IPS-11a (cell line): ENCODE measurements at regions not wholly inside any gene's neighbourhood (a gene's known extent, or its start where the extent isn't known, plus 50 kb on each side); places are given as distances from the start of the nearest gene placed in this dataset.

Experiments used
- H3K4me3 ChIP-seq: one replicate; pipeline ENCODE4 v1.5.1; 2013; ENCODE audit warnings: low read depth, low read length, control low read depth

DNA sequence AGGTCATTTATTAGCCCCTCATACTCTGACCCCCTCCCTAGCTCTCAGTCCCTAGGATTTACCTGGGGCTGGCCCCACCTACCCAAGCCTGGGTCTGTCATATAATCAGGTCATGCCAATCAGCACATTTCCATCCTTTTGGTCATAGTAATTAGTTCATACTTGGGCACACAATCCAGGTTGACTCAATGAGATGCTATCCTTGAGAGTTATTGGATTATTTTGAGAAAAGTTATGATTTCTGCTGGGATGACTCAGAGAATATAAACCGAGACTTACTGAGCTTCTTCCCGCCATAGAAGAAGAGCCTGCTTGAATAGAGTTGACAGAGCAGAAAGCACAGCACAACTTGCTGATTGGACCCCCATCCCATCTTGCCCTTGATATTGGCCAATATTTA lies 331.5 kb downstream of the CBLN1 start:
- no peak overlapping the region for H3K4me3 ChIP-seq

DNA sequence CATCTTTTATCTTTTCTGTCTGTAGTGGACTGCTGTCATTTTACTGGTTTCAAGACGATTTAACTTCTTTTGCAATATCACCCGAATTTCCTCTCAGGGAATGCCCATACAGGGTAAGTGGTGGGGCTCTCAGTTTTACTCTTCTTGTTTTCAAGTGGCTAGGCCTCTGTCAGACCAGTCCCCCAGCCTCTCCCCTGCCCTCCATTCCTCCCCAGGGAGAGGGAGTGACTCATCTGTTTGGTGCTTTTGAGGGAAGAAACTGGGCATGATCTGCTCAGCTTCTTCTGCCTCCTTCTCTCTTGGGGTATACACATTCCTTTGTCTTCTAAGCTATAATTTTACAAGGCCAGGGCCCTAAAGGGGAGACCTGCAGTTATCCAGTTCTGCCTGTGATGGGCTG lies 332.0 kb downstream of the CBLN1 start:
- no peak overlapping the region for H3K4me3 ChIP-seq

DNA sequence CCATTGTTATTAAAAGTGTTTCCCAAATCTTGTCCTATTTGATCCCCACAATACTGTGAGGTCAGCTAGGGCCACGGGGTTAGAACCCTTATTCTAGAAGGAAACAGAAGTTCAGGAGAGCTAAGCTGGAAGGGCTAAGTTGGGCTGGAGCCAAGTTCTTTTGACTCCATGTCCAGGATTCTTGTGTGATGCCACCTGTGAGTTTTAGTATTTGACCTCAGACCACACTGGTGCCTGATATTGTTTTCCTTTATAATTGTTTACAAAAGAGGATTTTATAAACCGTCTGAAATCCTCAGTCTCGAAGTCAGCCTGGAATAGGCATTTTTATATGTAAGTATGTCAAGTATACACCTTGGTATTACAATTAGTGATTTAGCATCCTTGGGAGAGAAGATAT lies 332.7 kb downstream of the CBLN1 start:
- no peak overlapping the region for H3K4me3 ChIP-seq

DNA sequence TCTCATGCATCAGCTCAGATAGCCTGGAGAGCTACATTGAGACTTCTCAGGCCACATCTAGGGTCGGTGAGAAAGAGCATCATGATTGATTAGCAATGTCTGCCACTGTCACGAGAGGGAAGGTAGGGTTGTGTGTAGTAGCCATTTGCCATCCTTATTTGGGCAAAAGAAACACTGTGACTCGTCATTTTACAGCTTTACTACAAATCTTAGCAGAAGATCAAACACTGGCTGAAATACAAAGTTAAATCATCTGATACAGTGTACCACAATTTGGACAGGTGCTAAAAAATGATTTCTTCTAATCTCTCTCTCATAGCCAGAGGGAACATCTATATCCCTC lies 334.3 kb downstream of the CBLN1 start:
- H3K4me3 ChIP-seq: no peak overlapping the region

DNA sequence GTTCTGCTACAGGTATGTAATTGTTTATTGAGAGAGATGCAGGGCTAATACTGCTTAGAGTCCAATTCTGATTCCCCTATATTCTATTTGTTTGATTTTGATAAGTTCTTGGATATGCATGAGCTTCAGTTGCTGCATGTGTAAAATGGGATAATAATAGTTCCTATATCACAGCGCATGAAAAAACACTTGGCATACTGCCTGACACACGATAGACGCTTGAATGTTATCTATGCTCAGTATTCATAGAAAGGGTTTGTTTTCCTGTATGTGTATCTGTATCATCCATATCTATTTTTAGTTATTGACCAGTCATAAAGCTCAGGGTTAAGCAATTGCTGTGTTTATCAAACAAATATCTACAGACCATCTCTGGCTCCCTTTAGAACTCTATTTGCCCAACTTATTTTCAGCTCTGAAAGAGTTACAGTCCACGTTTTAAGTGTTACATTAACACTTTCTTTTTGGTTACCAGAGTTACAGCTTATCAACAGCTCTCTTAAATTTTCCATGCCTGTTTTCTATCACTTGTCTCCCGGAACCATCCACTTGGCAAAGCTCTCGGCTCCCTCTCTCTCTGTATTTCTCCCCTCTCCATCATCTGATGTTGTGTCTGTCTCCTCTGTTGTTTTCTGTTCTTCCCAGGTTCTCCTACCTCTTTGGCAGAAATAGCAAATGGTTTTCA lies 334.8 kb downstream of the CBLN1 start:
- H3K4me3 ChIP-seq: no peak overlapping the region

DNA sequence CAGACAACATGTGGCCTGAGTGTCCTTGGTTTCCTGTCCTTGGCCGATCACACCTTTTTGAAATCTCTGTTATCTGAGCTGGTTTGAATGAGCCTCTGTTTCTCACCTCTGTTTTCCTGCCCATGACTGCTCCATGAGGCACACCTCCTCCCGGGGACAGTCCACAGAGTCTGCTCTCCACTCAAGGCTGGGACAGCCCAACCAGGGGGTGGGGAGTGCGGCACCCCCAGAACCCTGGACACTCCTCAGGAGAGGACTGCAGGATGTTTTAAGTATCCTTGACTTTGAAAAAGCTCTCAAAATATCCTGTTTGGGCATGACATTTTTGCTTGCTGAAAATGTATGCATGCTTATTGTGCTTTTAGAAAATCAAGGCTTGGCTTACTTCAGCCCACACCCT lies 333.0 kb upstream of the N4BP1 start:
- no peak overlapping the region for H3K4me3 ChIP-seq

DNA sequence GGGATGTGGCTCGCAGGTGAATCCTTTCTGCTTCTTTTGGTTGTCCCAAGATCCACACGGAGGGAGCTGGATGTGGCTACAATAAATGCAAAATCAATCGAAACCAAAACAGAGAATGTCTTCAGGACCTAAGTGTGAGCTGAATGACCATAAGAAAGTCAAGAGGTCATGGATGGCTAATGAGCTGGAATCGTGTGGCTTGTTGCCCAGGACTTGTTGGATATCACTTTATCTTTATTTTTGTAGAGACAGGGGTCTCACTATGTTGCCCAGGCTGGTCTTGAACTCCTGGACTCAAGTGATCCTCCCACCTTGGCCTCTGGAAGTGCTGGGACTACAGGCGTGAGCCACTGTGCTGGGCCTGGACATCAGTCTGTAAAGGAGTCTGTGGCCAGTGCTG lies 326.8 kb upstream of the N4BP1 start:
- H3K4me3 ChIP-seq: no peak overlapping the region

DNA sequence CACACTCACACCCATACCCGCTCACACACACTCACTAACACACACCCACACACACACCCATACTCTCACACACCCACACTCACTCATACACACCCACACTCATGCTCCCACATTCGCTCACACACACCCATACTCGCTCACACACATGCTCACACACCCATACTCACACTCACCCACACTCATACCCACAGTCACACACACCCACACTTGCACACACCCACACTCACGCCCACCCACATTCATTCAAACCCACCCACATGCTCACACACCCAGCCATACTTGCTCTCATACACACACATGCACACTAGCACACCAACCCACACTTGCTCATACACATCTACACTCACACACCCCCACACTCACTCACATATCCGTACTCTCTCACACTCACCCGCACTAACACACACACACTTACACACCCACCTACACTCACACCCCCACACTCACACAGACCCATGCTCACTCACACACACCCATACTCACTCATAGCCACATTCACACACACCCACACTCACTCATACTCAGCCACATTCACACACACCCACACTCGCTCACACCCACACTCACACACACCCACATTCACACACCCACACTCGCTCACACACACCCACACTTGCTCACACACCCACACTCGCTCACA lies 322.4 kb upstream of the N4BP1 start:
- no peak overlapping the region for H3K4me3 ChIP-seq

DNA sequence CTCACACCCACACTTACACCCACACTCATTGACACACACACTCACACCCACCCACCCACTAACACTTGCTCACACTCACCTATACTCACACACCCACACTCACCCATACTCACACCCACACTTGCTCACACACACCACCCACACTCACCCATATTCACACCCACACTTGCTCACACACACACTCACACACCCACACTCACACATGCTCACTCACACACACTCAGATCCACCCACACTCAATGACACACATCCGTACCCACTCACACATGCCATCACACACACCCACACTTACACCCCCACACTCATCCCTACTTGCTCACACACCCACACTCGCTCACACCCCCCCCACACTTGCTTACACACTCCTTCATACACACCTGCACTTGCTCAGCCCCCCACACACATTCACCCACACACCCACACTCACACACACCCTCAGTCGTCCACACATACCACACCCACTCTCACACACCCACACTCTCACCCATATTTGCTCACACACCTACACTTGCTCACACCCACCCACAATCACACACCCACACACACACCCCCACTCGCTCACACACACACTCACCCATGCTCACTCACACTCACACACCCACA lies 321.1 kb upstream of the N4BP1 start:
- H3K4me3 ChIP-seq: no peak overlapping the region

DNA sequence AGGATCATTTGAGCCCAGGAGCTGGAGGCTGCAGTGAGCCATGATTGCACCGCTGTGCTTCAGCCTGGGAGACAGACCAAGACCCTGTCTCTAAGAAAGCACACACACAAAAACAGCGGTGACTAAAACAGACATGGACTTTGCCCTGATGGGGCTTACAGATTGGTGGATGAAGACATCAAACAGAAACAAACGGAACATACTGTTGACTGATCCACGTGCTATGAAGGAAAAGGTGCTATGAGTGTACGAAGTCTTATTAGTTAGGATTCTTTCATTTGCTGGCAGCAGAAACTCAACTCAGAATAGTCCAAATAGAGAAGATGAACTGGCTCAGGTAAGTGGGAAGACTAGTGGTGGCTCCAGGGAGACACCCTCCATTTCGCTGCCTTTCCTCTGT lies 309.8 kb upstream of the N4BP1 start:
- no peak overlapping the region for H3K4me3 ChIP-seq

DNA sequence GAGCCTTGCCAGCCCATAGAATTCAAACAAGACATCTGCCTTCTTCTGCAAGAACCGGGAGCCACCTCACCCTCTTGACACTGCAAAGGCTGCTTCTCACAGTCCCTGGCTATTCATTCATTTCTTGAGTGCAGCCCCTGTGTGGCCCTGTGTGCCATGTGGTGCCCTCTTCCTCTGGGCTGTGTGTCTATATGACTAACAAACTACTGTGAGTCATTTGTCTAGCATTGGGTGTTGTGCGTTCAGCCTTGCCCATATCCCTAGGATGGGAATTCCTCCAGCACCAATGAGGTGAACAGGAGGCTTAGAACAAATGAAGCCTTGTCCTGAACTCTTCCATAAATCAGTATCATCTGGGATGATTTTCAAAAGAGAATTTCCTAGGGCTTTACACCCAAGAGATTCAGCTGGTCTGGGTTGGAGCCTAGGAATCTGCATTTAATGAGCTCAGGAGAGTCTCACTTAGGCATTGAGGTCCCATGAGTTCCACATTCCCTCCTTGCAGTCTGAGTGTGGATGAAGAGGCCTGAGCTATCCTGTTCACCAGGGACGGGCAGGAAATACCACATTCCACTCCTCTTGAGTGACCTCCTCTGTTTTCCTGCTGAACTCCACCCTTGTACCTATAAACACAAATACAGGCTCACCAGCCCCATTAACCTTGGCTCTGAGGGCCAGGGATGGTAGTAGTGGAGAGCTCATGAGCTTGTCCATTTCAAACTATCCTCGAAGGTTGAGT lies 308.7 kb upstream of the N4BP1 start:
- H3K4me3 ChIP-seq: no peak overlapping the region

DNA sequence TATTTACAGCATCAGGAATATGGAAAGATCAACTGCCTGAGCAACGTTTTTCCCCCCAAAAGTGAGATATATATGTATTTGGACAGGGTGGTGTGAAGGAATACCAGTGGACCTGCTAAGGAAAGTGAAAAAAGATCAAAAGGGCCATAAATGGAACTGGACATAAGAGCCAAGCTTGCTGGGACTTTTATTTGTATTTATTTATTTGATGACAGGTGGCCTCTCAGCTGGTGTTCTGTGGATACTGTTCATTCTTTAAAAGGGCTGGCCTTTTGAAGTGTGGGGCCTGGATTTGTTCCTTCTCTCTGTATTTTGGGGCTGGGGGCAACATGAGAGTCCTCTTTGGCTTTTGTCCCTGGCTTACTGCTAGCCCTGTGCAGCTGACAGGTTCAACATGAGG lies 306.6 kb upstream of the N4BP1 start:
- H3K4me3 ChIP-seq: no peak overlapping the region

DNA sequence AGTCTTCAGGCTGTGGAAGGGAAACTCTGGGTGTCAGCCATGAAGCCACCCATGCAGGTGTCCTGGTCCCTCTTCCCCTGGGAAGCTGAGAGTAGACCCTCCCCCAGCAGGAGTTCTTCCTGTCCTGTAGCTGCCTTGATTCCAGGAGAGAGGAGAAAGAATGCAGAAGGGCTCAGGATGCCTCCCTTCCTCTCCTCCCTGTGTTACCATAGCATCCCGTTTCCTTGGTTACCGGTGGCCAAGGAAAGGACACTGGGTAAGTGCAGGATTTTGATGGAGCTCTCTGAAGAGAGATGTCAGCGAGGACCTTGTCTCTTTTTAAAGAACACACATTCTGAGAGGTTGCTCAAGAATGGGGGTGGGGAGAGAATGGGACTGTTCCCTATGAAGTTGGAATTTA lies 304.1 kb upstream of the N4BP1 start:
- H3K4me3 ChIP-seq: no peak overlapping the region

DNA sequence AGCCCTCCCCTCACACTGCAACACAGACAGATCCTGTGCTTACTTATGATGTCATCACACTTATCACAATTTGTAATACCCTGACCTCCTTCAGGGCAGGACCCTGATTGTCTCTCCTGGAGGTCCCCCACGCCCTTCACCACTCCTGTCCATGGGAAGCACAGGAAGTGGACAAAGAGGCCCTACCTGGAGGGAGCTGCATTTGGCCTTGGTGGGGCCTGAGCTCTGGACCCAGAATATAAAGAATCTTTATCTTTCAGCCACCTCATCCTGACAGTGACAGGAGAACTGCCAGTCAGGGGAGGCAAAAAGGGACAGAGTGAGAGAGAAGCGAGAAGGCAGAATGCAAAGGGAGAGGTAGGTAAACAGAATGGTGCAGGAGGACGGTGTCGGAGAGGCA lies 303.4 kb upstream of the N4BP1 start:
- H3K4me3 ChIP-seq: no peak overlapping the region

DNA sequence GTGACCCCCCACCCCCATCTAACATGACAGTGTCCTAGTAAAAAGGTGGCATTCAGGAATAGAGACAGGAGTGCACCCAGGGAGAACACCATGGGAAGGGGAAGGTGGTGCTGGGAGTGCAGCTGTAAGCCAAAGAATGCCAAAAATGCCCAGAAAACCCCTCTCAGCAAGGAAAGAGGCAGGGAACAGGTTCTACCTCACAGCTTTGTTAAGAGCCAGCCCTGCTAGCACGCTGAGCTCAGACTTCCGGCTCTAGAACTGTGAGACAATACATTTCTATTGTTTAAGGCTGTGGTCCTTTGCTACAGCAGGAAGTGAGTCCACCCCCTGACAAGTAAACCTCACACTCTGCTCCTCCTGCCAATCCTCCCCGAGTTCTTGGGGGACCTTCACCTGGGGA lies 302.4 kb upstream of the N4BP1 start:
- H3K4me3 ChIP-seq: no peak overlapping the region

DNA sequence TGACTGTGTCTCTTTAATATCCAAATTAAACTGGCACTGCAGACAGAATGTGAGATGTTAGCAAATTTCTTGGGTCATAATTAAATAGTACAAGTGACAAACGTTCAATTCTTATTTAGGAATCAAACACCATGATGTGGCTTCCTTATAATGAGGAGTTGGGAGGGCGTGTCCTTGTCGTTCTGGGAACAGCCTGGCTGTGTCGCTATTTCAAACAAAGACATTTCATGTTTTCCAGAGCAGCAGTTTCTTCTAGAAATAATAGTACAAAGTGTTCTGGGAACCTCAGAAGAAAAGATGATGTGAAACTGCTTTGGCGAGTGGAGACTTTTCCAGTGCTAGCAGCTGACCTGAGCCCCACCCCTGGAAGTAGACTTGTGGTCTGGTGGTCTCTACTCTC lies 301.7 kb upstream of the N4BP1 start:
- H3K4me3 ChIP-seq: no peak overlapping the region

DNA sequence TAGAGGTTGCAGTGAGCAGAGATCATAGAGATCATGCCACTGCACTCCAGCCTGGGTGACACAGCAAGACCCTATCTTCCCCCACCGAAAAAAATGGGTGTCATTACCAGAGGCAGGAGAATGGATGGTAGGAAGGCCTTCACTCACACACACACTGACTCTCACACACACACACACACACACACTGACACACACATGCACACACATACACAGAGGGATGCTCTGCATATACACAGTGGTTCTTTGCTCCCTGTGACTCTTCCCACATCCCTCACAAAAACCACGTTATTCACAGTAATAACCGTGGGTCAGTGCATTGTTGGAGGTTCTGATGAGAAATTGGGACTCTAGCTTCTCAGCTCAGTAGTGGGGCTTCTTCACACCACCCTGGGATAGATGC lies 300.2 kb upstream of the N4BP1 start:
- H3K4me3 ChIP-seq: no peak overlapping the region

DNA sequence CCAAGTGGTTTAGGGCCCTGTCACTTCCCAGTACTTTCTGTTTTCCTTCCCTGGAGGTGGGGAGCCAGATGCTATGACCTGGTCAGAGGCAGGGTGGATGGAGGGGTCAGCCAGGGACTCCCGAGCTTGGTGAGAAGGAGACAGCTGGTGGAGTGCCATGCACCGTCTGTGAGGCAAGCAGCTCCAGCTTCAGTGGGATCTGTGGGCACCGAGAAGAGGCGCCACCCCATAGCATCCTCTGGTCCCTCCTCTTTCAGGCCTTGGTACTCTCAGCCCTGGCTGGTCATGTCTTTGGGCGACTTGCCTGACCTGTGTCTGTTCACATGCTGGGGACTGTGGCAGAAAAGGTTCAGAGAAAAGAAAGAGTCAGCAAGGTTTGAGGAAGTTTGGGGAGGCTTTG lies 299.3 kb upstream of the N4BP1 start:
- no peak overlapping the region for H3K4me3 ChIP-seq

DNA sequence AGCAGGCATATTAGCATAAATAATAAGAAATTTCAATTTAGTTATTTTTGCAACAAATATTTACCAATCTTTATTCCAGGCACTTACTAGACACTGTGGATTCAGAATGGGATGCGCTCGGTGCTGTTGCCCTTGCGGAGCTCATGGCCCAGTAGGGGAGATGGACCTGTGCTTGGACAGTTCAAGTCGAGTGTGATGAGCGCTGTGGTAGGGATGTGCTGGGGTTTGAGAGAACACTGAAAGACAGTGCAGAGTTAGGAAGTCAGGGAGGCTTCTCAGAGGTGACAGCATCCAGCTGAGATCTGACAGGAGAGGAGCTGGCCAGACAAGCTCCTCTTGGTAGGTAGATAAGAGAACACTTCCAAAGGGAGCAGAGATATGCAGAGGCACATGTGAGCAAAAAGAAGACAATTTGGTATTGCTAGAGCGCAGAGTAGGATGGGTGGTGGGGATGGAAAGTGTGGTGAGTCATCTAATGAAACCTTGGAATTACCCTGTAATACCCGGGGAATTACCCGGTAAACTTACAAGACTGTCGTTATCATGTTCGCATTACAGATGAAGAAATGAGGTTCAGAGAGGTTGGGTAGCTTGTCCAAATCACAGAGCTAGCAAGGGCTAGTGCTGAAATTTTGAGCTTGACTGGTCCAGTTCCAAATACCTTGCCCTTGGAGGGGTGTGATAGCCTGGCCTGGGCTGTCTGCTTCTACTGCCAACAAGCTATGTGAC lies 298.1 kb upstream of the N4BP1 start:
- no peak overlapping the region for H3K4me3 ChIP-seq

DNA sequence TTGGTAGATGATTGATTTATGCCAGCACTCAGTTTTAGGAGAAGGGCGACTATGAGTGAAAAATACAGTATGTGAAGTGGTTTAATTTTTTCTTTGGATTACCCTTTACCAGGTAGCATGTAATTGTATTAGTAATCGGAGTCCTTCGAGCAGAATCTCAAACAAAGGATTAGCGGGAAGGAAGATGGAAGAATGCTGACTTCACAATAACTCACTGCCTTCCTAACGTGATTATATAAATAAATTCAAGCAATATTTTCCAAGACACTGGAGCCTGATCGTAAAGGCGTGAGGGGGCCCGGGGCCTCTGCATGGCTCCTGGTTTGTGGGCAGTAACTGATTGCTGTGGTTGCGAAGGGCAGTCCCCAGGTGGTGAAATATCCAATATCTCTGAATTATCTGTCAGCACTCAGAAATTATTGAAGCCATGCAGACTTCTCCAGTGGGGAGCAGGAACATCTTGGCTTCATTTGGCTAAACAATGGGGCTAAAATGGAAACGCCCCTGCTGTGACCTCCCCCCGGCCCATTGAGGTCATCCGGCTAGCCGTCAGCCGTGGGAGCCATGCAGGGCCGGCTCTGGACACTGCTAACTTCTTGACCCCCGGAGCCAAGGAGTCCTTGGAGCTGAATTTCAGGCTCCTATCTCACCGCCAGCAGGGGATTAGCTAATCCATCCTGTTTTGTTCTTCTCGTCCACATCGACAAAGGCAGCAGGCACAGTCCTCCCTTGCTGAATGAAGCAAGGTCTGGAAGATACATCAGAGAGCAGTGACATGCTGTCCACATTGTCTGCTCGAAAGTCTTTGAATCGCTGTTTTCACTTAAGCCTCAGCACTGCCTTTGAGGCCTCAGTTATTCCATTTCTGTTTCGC lies 295.9 kb upstream of the N4BP1 start:
- H3K4me3 ChIP-seq: no peak overlapping the region
